Neural progenitor cell (in vitro differentiated cells): ENCODE measurements at regions not wholly inside any gene's neighbourhood (a gene's known extent, or its start where the extent isn't known, plus 50 kb on each side); places are given as distances from the start of the nearest gene placed in this dataset.

ENCODE experiments used
- EZH2 ChIP-seq: fragments of 200-600 bp; sonication (generic); IDR thresholded peaks from 2 replicates; pipeline ENCODE4 v1.6.1; 2017; ENCODE audit warnings: antibody characterized with exemption, mild to moderate bottlenecking, moderate library complexity
- EZH2phosphoT487 ChIP-seq: fragments of 200-600 bp; sonication (generic); IDR thresholded peaks from 2 replicates; pipeline ENCODE4 v1.6.1; 2017; ENCODE audit warnings: antibody characterized with exemption
- TF ChIP-seq, protein P1 (sequence below): fragments of 200-600 bp; sonication (generic); IDR thresholded peaks from 2 replicates; pipeline ENCODE4 v1.5.1; 2017; ENCODE audit warnings: antibody characterized with exemption, mild to moderate bottlenecking

DNA sequence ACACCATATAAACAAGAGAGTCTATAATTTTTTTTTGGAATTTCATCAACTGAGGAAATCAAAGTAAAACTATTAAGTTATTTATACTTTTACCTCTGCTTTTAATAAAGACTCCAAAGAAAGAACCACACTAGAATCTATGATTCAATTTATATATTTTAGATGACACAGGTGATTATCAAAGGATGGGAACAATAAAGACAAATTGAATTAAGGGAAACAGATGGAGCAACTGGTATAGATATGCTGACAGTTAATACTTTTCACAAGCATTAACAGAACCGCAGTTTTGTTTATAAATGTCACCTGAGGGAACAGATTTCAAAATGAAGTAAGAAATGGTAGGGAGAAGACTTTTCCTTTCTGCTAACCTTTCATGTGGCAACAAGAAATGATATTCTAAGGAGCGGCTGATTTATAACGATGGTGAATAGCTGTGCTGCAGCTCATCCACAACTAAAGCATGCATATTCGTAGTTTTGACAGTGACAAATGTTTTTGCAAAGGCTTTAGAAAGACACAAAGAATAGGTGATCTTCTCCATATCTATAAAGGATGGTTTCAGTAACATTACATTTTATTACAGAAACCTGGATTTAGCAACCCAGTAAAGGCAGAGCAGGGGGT is 1502.9 kb upstream of the RAG2 start:
- TF ChIP-seq, protein P1, sequence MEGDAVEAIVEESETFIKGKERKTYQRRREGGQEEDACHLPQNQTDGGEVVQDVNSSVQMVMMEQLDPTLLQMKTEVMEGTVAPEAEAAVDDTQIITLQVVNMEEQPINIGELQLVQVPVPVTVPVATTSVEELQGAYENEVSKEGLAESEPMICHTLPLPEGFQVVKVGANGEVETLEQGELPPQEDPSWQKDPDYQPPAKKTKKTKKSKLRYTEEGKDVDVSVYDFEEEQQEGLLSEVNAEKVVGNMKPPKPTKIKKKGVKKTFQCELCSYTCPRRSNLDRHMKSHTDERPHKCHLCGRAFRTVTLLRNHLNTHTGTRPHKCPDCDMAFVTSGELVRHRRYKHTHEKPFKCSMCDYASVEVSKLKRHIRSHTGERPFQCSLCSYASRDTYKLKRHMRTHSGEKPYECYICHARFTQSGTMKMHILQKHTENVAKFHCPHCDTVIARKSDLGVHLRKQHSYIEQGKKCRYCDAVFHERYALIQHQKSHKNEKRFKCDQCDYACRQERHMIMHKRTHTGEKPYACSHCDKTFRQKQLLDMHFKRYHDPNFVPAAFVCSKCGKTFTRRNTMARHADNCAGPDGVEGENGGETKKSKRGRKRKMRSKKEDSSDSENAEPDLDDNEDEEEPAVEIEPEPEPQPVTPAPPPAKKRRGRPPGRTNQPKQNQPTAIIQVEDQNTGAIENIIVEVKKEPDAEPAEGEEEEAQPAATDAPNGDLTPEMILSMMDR, result no peak
- TF ChIP-seq EZH2, result no peak
- TF ChIP-seq EZH2phosphoT487, result no peak
